C1 segment of cervical spinal cord (tissue), 14 donors: ENCODE measurements at regions not wholly inside any gene's neighbourhood (a gene's known extent, or its start where the extent isn't known, plus 50 kb on each side); places are given as distances from the start of the nearest gene placed in this dataset.

Experiments
- DNase-seq, 14 donors: peaks; one replicate each; lab custom pipeline; 2025; lab: John Stamatoyannopoulos, UW

GRCh38 chrX:39591099-39591498 is 506.7 kb downstream of the BCOR start:
- DNase-seq = no peak

- no peak for DNase-seq
These were observed 505.0 kb downstream of the BCOR start for GRCh38 chrX:39592776-39593175.

GRCh38 chrX:39595977-39596376 is 501.8 kb downstream of the BCOR start:
- DNase-seq = no peak

- DNase-seq = no peak
These were observed 501.3 kb downstream of the BCOR start for GRCh38 chrX:39596437-39596836.

GRCh38 chrX:39599339-39599738 is 498.4 kb downstream of the BCOR start:
- no peak for DNase-seq

- DNase-seq = no peak
These were observed 497.5 kb downstream of the BCOR start for GRCh38 chrX:39600222-39600621.

GRCh38 chrX:39601231-39602177 is 496.3 kb downstream of the BCOR start:
- DNase-seq = no peak

- DNase-seq = no peak
These were observed 495.6 kb downstream of the BCOR start for GRCh38 chrX:39602195-39602594.

GRCh38 chrX:39603230-39603629 is 494.5 kb downstream of the BCOR start:
- DNase-seq = no peak

GRCh38 chrX:39605183-39605582 is 492.6 kb downstream of the BCOR start:
- DNase-seq = no peak

- no peak for DNase-seq
These were observed 491.9 kb downstream of the BCOR start for GRCh38 chrX:39605866-39606265.

GRCh38 chrX:39609941-39610340 is 487.8 kb downstream of the BCOR start:
- peak in 3 of 14 donors; percentile 1 to 6 (median 2) for DNase-seq

- no peak for DNase-seq
These were observed 486.3 kb downstream of the BCOR start for GRCh38 chrX:39611468-39611867.

GRCh38 chrX:39613482-39613995 is 484.2 kb downstream of the BCOR start:
- peak in 1 of 14 donors; percentile 3 for DNase-seq

- no peak for DNase-seq
These were observed 483.6 kb downstream of the BCOR start for GRCh38 chrX:39613997-39614679.

GRCh38 chrX:39614680-39614998 is 483.1 kb downstream of the BCOR start:
- DNase-seq = no peak

- DNase-seq = no peak
These were observed 481.5 kb downstream of the BCOR start for GRCh38 chrX:39616098-39616729.

GRCh38 chrX:39616731-39617130 is 481.0 kb downstream of the BCOR start:
- DNase-seq = no peak

- no peak for DNase-seq
These were observed 479.6 kb downstream of the BCOR start for GRCh38 chrX:39618178-39618577.

- DNase-seq = no peak
These were observed 478.4 kb downstream of the BCOR start for GRCh38 chrX:39619182-39620009.

GRCh38 chrX:39624166-39624565 is 473.6 kb downstream of the BCOR start:
- DNase-seq = no peak
